ENCODE measurements at regions not wholly inside any gene's neighbourhood (a gene's known extent, or its start where the extent isn't known, plus 50 kb on each side); places are given as distances from the start of the nearest gene placed in this dataset.
"Not testable (repeated sequence)": the region's sequence is repeated elsewhere in the genome, so short reads cannot be mapped to it uniquely, and the experiment has no call there.

DNA sequence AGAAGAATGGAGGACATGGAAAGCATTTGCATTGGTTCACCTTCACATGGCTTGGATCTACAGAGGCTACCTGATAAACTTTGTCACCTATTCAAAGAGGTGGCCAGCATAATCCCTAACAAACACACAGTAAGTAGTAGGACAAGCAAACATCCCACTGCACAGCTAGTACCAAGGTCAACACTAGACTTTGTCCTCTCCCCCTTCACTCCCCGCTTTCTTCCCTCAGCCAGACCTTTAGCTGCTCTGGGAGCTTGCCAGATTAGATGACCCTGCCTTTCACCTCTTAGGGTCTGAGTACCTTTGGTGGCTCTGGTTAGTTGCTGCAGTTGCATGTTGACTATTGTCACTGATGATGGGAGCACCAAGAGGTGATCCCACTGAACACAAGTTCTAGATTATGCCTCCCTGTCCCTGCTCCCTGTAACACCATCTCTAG, 211.3 kb downstream of the CCDC74A start:
- not testable (repeated sequence) for DNase-seq (ENCODE audit: low spot score)

DNA sequence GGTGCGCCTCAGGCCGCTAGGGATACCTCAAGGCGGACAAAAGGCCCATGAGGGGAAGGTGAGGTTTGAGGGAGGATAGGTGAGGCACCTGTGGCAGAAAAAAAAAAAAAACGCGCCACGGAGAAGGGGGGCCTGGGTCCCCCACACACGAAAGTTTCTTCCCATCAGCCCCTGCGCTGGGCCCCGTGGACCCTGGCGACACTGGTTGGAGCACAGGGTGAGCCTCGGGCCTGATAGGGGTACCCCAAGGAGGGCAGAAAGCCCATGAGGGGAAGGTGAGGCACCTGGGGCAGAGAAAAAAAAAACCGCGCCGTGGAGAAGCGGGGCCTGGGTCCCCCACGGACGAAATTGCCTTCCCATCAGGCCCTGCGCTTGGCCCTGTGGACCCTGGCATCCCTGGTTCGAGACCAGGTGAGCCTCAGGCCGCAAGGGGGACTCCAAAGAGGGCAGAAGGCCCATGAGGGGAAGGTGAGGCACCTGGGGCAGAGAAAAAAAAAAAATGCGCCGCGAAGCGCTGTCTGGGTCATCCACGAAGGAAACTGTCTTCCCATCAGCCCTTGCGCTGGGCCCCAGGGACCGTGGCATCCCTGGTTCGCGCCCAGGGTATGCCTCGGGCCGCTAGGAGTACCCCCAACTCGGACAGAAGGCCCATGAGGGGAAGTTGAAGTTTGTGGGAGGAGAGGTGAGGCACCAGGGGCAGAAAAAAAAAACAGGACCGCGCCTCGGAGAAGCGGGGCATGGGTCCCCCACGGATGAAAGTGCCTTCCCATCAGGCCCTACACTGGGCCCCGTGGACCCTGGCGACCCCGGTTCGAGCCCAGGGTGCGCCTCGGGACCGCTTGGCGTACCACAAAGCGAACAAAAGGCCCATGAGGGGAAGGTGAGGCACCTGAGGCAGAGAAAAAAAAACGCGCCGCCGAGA, 226.2 kb downstream of the CCDC74A start:
- no peak for DNase-seq (ENCODE audit: low spot score)

DNA sequence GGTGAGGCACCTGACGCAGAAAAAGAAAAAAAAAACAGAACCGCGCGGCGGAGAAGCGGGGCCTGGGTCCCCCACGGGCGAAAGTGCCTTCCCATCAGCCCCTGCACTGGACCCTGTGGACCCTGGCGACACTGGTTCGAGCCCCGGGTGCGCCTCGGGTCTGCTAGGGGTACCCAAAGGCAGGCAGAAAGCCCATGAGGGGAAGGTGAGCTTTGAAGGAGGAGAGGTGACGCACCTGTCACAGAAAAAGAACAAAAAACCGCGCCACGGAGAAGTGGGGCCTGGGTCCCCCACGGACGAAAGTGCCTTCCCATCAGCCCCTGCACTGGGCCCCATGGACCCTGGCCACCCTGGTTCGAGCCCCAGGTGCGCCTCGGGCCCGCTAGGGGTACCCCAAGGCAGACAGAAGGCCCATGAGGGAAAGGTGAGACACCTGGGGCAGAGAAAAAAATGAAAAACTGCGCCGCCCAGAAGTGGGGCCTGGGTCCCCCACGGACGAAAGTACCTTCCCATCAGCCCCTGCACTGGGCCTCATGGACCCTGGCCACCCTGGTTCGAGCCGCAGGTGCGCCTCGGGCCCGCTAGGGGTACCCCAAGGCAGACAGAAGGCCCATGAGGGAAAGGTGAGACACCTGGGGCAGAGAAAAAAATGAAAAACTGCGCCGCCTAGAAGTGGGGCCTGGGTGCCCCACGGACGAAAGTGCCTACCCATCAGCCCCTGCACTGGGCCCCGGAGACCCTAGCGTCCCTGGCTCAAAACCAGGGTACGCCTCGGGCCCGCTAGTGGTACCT, 227.4 kb downstream of the CCDC74A start:
- no peak for DNase-seq (ENCODE audit: low spot score)

DNA sequence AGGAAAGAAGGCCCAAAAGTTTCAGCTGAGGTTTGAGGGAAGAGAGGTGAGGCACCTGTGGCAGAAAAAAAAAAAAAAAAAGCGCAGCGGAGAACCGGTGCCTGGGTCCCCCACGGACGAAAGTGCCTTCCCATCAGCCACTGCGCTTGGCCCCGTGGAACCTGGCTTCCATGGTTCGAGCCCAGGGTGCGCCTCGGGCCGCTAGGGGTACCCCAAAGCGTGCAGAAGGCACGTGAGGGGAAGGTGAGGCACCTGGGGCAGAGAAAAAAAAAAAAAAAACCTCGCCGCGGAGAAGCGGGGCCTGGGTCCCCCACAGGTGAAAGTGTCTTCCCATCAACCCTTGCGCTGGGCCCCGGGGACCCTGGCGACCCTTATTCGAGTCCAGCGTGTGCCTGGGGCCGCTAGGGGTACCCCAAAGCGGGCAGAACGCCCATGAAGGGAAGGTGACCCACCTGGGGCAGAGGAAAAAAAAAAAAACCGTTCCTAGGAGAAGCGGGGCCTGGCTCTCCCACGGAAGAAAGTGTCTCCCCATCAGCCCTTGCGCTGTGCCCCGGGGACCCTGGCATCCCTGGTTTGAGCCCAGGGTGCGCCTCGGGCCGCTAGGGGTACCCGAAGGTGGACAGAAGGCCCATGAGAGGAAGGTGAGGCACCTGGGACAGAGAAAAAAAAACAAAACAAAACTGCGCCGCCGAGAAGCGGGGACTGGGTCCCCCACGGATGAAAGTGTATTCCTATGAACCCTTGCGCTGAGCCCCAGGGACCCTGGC, 228.6 kb downstream of the CCDC74A start:
- DNase-seq (ENCODE audit: low spot score), result no peak

DNA sequence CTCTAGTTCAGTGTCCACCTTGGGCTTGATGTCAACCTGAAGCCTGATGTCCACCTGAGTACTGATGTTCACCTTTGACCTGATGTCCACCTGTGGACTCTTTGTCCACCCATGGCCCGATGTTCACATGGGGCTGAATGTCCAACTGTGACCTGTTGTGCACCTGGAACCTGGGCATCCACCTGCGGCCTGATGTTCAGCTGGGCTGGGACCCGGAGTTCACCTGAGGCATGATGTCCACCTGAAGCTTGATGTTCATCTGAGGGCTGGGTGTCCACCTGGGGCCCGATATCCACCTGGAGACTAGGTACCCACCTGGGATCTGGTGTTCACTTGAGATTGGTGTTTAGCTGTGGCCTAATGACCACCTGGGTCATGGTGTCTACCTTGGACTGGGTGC, 231.3 kb downstream of the CCDC74A start:
- not testable (repeated sequence) for DNase-seq (ENCODE audit: low spot score)

DNA sequence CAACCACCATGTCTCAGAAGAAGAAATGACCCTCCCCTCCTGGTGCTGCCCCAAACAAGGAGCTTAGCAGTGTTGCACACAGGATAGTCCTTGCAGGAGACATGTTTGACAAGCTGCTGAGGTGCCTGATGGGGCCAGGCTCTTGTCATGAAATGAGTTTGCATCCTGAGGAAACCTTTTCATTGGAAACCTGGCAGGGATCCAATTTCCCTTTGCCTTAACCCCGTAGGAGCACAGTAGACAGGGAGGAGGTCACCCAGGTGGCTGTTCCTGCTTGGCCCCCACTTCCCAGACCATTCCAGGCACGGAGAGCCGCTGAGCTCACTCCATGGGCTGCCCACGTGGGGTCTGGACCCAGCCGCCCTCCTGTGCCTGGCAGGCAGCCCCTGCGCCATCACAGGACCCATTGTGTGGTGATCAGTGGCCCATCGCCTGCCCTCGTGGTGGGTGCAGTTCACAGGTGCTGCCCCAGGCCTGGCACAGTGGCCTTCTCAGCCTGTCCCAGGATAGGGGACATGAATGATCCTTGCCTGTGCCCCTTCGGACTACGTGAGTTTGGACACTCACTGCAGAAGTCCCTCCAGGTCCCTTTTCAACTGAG, 247.4 kb downstream of the CCDC74A start:
- DNase-seq (ENCODE audit: low spot score), result not testable (repeated sequence)

DNA sequence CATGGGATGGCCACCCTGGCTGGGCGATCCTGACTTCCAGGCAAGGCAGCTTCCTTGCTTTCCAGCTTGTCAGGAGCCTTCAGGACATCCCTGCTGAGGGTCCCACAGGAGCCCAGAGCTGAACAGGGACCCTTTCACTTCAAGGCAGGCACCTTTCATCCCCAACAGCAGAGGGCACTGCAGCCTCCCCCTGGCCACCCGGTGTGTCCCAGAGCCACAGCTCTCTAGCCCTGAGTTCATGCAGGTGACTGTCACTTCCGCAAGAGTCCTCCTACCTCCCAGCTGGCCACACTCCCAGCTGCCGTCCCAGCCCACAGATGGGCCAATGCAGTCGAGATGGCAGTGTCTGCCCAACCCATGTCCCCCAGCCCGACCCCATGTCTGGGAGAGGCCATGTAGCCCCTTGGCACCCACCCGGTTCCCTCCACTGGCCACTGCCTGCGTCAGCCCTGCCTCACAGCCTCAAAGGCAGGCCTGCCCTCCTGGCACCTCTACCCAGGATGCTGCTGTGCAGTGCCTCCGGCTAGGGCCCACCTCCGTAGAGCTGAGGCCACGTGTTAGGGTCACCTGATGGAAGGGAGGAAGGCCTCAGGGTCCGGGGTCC, 248.3 kb downstream of the CCDC74A start:
- not testable (repeated sequence) for DNase-seq (ENCODE audit: low spot score)

DNA sequence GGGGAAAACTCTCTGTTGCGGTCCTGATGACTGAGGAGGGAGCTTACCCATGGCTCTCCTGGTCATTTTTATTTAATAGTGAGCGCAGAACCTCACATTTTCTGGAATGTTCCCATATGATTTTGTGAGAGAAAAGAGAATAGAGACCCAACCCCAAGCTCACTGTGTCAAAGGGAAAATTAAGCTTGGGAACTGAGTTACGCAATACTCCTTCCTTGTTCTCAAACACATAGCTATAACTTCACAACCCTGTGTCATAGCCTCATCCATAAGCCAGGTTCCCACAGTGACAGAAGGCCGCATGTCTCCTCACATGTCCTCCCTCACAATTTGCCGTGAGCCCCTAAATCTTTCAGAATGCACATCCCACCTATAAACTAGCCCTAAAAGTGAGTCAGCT, 252.8 kb downstream of the CCDC74A start:
- not testable (repeated sequence) for DNase-seq (ENCODE audit: low spot score)

DNA sequence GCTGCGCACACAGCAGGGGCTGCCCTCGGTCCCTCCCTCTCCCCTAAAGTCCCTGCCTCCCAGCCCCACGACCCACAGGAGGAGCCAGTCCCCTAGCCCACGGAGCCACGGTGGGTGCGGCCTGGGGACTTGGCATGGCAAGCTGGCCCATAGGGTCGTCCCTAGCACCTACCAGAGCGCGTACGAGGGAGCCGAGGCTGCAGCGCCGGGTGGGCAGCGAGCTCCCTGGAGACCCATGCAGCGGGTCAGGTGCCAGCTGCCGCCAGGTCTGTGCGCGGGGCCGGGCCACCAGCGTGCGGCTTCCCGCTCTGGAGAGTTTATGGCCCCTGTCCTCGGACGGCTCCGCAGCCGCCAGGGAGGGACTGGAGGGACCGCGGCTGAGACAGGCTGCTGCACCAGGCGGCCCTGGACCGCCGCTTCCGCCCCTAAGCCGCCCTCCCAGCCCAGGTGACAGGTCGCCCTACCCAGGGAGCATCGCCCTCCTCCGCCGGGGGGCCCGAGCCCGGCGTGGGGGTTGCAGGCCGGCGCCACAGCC, 273.6 kb downstream of the CCDC74A start:
- DNase-seq (ENCODE audit: low spot score), result no peak

DNA sequence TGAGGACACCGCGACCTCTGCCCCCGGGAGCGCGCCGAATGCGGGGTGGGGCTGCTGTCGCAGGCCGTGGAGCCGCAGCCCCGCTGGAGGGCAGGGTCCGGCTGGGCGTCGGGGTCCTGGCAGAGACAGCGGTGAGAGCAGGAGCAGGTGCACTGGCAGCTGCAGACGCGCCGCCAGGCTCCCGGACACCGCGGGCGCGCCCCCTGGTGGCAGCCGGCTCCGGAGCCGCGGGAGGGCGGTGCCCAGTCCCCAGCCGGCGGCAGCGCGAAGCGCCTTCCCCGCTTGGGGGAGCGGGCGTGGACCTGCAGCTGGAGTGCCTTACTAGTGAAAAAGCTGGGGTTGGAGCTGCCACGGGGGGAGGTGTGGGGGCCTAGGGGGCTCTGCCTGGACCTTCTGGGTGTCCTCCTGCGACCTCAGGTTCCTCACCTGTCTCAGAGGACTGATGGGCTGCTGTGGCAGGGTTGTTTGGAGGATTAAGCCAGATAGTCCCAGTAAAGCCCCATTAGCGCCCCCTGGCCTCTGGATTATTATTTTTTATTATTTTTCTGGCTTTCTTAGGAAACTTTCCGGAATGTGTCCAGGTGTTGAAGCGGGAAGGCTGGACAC, 274.2 kb downstream of the CCDC74A start:
- peak; percentile 74 for DNase-seq (ENCODE audit: low spot score)

DNA sequence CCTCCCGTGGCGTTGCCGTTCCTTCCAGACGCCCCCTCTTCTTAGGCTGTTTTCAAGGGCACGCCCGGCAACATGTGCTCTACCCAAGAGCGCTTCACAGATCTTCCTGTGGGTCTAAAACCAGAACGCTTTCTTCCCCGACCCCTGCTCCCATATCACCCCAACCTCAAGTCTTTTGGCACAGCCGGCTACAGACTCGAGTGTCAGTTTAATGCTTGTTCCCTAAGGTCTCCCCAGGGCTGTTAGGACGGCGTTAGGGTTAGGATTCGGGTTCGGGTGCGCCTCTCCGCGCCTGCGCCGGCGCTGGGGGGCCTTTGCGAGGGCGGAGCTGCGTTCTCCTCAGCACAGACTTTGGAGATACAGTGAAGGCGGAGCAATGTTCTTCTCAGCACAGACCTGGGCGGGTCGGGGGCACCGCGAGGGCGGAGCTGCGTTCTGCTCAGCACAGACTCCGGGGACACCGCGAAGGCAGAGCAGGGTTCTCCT, 274.7 kb downstream of the CCDC74A start:
- peak; percentile 25 for DNase-seq (ENCODE audit: low spot score)

DNA sequence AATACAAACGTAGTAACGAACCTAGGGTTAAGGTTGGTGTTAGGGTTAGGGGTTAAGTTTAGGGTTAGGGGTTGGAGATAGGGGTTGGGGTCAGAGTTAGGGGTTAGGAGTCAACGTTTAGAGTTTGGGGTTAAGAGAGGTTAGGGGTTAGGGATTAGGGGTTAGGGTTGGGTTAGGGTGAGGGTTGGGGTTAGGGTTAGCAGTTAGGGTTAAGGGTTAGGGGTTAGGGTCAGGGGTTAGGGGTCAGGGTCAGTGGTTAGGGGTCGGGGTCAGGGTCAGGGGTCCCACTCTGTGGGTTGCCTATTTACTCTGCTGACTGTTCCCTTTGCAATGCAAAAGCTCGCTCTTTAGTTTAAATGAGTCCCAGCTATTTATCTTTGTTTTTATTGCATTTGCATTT, 275.5 kb downstream of the CCDC74A start:
- not testable (repeated sequence) for DNase-seq (ENCODE audit: low spot score)

DNA sequence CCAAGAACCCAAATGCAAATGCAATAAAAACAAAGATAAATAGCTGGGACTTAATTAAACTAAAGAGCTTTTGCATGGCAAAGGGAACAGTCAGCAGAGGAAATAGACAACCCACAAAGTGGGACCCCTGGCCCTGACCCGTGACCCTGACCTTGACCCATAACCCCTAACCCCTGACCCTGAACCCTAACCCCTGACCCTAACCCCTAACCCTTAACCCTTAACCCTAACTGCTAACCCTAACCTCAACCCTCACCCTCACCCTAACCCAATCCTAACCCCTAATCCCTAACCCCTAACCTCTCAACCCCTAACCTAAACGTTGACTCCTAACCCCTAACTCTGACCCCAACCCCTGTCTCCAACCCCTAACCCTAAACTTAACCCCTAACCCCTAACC, 284.9 kb downstream of the CCDC74A start:
- not testable (repeated sequence) for DNase-seq (ENCODE audit: low spot score)

DNA sequence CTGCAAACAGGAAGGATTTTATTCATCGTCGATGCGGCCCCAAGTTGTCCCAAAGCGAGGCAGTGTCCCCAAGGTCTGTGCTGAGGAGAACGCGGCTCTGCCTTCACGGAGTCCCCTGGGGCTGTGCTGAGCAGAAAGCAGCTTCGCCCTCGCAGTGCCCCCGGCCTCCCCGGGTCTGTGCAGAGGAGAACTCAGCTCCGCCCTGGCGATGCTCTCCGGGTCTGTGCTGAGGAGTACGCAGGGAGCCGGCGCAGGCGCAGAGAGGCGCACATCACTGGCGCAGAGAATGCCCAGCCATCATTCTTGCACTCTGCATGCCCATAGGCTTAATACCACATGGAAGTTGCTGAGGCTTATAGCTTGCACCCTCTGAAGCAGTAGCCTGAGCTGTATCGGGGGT, 285.7 kb downstream of the CCDC74A start:
- not testable (repeated sequence) for DNase-seq (ENCODE audit: low spot score)

DNA sequence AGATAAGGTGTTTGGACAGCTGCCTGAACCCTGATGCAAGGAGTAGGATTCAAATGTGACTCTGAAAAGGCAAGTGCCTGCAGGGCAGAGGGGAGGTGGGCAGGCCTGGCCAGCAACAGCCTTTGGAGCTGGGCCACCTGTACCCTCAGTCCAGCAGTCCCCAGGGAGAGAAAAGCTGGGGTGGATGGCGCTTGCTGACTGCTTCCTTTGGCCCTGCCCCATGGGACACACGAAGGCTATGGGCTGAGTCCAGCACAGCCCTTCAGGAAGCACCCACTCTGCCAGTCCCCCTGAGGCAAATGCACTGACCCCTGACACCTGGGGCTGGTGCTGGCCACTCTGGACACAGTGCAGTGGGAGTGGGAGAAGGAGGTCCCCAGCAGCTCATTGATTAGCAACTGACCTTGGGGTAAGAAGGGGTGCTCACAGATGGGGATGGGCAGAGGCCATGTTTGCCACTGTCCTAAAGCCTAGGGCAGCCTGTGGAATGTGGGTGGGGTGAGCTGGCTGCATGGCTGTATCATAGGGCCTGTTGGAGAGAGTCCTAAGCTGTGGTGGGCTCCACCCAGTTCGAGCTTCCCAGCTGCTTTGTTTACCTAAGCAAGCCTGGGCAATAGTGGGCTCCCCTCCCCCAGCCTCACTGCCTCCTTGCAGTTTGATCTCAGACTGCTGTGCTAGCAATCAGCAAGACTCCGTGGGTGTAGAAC, 290.7 kb downstream of the CCDC74A start:
- not testable (repeated sequence) for DNase-seq (ENCODE audit: low spot score)

DNA sequence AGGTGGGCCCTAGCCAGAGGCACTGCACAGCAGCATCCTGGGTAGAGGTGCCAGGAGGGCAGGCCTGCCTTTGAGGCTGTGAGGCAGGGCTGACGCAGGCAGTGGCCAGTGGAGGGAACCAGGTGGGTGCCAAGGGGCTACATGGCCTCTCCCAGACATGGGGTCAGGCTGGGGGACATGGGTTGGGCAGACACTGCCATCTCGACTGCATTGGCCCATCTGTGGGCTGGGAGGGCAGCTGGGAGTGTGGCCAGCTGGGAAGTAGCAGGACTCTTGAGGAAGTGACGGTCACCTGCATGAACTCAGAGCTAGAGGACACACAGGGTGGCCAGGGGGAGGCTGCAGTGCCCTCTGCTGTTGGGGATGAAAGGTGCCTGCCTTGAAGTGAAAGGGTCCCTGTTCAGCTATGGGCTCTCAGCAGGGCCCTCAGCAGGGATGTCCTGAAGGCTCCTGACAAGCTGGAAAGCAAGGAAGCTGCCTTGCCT, 294.6 kb downstream of the CCDC74A start:
- not testable (repeated sequence) for DNase-seq (ENCODE audit: low spot score)

DNA sequence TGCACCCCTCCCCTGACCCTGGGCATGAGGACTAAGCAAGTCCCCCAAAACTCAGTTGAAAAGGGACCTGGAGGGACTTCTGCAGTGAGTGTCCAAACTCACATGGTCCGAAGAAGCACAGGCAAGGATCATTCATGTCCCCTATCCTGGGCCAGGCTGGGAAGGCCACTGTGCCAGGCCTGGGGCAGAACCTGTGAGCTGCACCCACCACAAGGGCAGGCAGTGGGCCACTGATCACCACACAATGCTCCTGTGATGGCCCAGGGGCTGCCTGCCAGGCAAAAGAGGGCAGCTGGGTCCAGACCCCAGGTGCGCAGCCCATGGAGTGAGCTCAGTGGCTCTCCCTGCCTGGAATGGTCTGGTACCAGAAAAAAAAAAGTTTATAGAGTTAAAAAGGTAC, 295.4 kb downstream of the CCDC74A start:
- DNase-seq (ENCODE audit: low spot score), result not testable (repeated sequence)

DNA sequence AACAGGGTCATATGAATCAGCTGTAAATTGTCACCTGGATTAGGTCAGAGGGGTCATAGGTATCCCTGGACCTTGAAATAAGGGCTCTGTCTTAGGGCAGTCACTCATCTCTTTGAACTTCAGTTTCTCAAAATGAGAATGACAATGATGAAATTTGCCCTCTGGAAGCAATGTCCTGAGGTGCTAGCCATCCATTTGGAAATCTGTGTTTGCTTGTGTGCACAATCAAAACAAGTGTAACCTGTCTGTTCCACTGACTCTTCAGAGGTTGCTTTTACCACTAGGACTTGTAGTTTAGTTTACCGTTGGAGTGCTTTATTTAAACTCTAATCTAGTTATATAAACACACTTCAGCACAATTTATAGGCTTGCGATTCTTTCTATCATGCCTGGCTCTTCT, 297.3 kb downstream of the CCDC74A start:
- not testable (repeated sequence) for DNase-seq (ENCODE audit: low spot score)

DNA sequence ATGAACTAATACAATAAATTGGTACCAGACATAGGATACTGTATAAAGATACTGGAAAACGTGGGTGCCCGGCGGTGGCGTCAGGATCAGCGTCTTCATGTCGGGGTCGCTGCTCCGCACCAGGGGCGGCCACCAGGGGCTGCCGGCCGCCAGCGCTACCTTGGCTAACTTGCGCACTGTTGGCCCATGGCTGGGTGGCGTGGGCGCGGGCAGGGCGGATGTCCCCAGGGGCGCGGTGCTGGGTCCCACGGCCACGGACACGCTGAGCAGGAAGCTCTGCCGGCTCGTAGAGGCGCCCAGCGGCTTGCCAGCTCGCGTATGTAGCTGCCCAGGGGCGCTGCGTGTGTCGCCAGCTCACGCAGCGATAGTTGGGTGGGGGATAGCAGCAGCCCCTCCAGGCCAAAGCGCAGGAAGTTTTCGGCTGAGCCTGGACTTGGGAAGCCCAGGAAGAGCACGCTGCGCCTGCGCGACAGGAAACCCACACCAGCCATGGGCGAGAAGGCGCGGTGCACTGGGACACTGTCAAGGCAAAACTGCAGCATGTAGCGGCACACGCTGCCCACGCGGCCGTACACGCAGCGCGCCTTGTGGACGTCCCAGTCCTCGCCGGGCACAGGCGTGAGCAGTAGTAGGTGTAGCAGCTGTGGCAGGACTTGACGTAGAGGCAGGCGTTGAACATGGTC, 299.9 kb downstream of the CCDC74A start:
- DNase-seq (ENCODE audit: low spot score), result no peak
